DMS153 (cell line): ENCODE measurements at regions not wholly inside any gene's neighbourhood (a gene's known extent, or its start where the extent isn't known, plus 50 kb on each side); places are given as distances from the start of the nearest gene placed in this dataset.
"Not testable (repeated sequence)": the region's sequence is repeated elsewhere in the genome, so short reads cannot be mapped to it uniquely, and the experiment has no call there.

ENCODE experiments used
- DNase-seq: peaks from one replicate; lab custom pipeline; 2025; lab: John Stamatoyannopoulos, UW

- DNase-seq, result no peak
Measured at GRCh38 chr9:85487872-85488271, 253.9 kb downstream of the AGTPBP1 start.

GRCh38 chr9:85484235-85484634 is 257.5 kb downstream of the AGTPBP1 start:
- DNase-seq, result no peak

DNA sequence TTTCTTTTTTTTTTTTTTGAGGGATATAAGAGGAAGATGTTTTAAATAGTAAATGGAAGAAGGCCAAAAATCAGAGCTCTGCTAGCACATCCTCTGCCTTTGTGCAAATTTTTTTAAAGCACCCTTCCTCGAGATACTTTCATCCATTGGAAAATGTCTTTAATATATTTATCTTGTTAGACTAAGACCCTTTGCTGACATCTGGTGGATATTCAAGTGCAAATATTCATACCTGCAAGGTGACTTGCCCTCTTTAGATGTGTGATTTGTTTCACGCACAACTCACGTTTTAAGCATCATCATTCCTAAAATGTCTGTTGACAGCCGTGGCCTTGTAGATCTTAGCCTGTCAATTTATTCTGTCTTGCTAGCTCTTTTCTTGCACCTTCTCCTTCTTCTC is 258.5 kb downstream of the AGTPBP1 start:
- DNase-seq, result no peak

DNA sequence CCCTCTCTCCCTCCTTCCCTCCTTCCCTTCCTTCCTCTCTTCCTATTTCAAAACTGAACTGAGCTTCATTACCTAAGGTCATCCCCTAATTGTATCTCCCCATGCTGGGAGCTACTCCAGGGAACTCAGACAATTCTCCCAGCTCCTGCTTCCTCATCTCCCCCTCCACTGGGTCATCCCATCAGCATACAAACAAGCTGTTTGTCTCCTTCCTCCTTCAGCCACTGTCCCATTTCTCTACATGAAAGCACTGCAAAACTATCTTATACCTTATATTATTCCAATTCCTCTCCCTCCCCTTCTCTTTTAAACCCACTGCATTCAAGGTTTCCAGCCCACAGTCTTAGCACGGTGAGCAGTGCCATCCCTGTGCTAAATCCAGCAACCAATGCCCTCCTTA is 262.4 kb downstream of the AGTPBP1 start:
- DNase-seq, result no peak

DNA sequence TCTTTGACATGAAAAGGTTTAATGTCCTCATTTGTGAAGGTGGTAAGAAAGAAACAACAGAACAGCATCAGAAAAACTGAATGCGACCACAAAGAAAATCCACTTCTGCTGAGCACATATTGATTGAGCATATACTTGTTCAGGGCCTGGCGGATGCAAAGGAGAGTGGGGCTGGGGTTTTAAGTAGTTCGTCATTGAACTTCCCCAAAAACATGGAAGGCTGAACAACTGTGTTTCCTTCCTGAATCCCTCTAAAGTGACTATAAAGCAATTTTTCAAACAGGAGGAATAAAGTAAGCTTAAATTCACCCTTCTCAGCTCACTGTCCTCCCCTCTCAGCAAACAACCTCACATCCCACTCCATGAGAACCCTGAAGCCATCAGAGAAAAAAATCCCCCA is 262.9 kb downstream of the AGTPBP1 start:
- DNase-seq, result no peak

DNA sequence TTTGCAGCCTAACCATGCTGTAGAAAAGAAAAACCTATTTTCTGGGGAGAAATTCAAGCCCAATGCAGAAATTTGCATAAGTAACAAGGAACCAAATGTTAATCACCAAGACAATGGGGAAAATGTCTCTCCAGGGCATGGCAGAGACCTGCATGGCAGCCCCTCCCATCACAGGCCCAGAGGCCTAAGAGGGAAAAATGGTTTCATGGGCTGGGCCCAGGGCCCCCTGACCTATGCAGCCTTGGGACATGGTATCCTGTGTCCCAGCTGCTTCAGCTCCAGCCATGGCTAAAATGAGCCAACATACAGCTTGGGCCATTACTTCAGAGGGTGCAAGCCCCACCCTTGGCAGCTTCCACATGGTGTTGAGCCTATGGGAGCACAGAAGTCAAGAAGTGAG is 266.9 kb downstream of the AGTPBP1 start:
- DNase-seq, result not testable (repeated sequence)

DNA sequence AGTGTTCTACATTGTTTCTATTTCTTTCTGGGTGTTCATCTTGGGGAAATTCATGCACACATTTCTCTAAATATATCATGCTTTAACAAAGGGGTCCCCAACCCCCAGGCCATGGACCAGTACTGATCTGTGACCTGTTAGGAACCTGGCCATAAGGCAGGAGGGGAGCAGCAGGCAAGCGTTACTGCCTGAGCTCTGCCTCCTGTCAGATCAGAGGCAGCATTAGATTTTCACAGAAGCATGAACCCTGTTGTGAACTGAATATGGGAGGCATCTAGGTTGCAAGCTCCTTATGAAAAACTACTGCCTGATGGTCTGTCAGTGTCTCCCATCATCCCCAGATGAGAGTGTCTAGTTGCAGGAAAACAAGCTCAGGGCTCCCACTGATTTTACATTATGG is 270.0 kb downstream of the AGTPBP1 start:
- DNase-seq, result no peak

GRCh38 chr9:85469041-85469440 is 272.7 kb downstream of the AGTPBP1 start:
- DNase-seq, result no peak

DNA sequence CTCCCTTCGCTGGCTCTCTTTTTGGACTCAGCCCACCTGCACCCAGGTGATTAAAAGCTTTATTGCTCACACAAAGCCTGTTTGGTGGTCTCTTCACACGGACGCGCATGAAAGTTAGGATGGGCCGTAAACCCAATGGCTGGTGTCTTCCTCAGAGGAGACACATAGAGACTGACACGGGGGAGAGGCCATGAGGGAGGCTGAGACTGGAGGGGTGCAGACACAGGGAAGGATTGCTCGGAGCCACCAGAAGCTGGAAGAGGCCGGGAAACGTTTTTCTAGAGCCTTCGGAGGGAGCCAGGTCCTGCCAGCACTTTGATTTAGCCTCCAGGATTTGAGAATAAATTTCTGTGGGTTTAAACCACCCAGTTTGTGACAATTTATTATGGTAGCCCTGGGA is 274.9 kb downstream of the AGTPBP1 start:
- no peak for DNase-seq

DNA sequence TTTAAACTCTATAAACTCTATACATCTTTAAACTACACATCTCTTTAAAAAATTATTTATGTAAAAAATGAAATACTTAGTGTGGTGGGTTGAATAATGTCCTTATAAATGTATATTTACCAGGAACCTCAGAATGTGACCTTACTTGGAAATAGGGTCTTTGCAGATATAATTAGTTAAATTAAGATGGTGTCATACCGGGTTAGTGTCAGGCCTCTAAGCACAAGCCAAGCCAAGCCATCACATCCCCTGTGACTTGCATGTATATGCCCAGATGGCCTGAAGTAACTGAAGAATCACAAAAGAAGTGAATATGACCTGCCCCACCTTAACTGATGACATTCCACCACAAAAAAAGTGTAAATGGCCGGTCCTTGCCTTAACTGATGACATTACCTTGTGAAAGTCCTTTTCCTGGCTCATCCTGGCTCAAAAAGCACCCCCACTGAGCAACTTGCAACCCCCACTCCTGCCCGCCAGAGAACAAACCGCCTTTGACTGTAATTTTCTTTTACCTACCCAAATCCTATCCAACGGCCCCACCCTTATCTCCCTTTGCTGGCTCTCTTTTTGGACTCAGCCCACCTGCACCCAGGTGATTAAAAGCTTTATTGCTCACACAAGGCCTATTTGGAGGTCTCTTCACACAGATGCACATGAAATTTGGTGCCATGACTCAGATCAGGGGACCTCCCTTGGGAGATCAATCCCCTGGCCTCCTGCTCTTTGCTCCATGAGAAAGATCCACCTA is 283.5 kb downstream of the AGTPBP1 start:
- DNase-seq, result not testable (repeated sequence)

GRCh38 chr9:85453850-85454249 is 287.9 kb downstream of the AGTPBP1 start:
- DNase-seq, result no peak

DNA sequence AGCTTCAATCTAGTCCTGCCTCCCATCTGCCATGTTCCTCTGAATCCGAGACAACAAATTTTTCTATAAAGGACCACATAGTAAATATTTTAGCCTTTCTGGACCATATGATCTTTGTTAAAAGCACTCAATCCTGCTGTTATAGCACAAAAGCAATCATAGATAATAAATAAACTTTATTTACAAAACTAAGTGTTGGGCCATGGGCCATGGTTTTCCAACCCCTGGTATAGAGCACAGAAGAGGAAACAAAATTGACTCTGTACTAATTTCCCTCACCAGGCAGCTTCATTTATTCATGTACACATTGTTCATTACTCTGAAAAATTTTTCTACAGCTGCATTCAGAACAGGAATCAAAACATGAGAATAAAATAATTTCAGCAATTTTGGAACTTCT is 288.9 kb downstream of the AGTPBP1 start:
- no peak for DNase-seq

- no peak for DNase-seq
Measured at GRCh38 chr9:85451680-85452079, 290.1 kb downstream of the AGTPBP1 start.

GRCh38 chr9:85445887-85446286 is 295.9 kb downstream of the AGTPBP1 start:
- no peak for DNase-seq

DNA sequence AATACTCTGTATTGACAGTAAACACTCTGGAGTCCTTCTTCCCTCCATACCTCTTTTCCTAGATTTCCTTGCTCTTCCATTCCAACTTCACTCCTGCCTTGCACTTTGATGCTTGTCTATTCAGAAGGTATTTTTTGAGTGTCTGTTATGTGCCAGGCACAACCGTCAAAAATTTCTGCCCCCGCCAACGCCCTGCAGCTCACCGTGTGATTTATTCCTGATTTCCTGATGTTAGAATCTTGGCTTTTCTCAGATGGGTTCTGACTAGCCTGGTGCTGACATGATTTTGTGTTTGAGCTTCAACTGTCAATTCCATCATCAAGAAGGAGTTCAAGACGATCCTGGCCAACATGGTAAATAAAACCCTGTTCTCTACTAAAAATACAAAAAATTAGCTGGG is 297.5 kb downstream of the AGTPBP1 start:
- no peak for DNase-seq

GRCh38 chr9:85443190-85443598 is 298.6 kb downstream of the AGTPBP1 start:
- DNase-seq, result no peak

DNA sequence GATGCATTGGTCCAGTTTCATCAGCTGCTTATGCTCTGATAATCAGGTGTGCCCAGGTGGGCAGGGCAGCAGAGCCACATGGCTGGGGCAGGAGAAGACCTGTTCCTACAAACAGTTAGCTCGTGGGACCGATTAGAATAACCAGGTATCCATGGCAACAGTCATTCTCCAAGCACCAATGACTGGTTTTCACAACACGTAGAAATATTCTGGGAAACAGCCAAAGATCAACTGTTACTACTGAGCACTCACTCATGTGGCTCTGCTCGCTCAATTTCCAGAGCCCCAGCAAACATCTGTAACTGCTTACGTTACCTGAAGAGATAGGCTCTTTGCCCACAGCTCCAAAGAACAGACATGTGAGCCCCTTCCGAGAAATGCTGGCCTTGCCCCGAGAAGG is 302.0 kb downstream of the AGTPBP1 start:
- no peak for DNase-seq

DNA sequence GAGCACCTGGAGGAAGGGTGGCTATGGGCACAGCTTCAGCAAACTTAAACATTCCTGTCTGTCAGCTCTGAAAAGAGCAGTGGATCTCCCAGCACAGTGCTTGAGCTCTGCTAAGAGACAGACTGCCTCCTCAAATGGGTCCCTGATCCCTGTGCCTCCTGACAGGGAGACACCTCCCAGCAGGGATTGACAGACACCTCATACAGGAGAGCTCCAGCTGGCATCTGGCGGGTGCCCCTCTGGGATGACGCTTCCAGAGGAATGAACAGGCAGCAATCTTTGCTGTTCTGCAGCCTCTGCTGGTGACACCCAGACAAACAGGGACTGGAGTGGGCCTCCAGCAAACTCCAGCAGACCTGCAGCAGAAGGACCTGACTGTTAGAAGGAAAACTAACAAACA is 307.8 kb downstream of the AGTPBP1 start:
- not testable (repeated sequence) for DNase-seq

DNA sequence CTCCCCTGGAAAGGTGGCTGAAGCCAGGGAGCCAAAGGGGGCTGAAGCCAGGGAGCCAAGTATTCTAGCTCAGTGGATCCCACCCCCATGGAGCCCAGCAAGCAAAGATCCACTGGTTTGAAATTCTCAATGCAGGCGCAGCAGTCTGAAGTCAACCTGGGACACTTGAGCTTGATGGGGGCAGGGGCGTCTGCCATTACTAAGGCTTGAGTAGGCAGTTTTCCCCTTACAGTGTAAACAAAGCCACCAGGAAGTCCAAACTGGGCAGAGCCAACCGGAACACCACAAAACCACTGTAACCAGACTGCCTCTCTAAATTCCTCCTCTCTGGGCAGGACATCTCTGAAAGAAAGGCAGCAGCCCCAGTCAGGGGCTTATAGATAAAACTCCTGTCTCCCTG is 308.2 kb downstream of the AGTPBP1 start:
- not testable (repeated sequence) for DNase-seq

DNA sequence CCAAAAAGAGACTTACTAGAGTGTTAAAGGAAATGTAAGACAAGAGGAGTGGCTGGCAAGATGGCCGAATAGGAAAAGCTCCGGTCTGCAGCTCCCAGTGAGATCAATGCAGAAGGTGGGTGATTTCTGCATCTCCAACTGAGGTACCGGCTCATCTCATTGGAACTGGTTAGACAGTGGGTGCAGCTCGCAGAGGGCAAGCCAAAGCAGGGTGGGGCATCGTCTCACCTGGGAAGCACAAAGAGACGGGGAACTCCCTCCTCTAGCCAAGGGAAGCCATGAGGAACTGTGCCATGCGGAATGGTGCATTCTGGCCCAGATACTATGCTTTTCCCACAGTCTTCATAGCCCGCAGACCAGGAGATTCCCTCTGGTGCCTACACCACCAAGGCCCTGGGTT is 308.7 kb downstream of the AGTPBP1 start:
- DNase-seq, result no peak

GRCh38 chr9:85432599-85432998 is 309.2 kb downstream of the AGTPBP1 start:
- DNase-seq, result no peak

- peak; percentile 79 for DNase-seq
Measured at GRCh38 chr9:85431339-85432102, 310.2 kb downstream of the AGTPBP1 start.

DNA sequence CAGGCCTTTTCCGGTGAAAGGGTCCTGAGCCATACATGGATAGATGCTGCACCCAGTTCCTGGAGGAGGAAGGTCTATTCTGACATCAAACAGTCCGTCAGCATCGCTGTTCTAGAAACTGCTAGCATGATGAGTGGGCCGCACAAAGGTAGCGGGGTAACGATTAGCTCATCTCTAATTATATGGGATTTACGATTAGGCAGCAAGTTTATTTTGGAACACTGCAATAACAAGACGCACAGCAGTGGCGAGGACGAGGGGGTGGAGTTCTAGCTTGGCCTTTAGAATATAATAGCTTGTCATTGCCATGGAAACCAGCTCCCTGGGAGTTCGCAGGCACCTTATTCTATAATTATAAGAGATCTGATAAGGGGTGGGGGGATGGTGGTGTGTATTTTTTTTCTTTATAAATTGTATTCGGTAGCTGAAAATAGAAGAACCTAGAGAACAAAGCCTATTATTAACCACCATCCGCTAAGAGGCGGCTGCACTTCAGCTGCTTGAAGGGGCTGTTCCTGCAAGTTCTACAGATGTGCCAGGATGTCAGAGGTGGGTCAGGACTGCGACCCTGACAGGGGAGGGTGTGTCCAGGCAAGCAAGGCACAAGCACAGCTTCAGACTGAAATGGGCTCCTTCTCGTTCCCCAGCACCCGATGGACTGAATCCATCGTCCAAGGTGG is 311.0 kb downstream of the AGTPBP1 start:
- no peak for DNase-seq
